Activated CD4-positive, alpha-beta T cell treated with anti-CD3 and anti-CD28 coated beads for 1 hour (primary cell): ENCODE measurements at regions not wholly inside any gene's neighbourhood (a gene's known extent, or its start where the extent isn't known, plus 50 kb on each side); places are given as distances from the start of the nearest gene placed in this dataset.

Experiments used
- DNase-seq: peaks from one replicate; pipeline ENCODE4 v3.0.0-alpha.2; 2020

GRCh38 chr18:41009926-41010325 lies 945.1 kb upstream of the PIK3C3 start:
- DNase-seq = no peak

GRCh38 chr18:41004324-41004723 lies 950.7 kb upstream of the PIK3C3 start:
- DNase-seq = no peak

DNA sequence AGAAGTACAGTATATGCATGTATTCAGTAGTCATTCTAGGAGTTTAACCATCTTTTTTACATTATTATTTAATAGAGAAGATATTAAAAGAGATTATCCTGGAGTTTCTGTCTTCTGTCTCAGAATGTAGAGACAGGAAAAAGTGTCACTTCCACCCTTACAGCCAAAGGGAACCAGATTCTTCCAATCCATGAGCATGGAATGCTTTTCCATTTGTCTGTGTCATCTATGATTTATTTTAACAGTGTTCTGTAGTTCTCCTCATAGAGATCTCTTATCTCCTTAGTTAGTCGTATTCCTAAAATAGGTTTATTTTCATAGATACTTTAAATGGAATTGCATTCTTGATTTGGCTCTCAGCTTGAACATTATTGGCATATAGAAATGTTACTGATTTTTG lies 959.5 kb upstream of the PIK3C3 start:
- DNase-seq = no peak

- no peak for DNase-seq
Measured at GRCh38 chr18:40993363-40993762, 961.7 kb upstream of the PIK3C3 start.

GRCh38 chr18:40987581-40987980 lies 967.5 kb upstream of the PIK3C3 start:
- no peak for DNase-seq

GRCh38 chr18:40985436-40985835 lies 969.6 kb upstream of the PIK3C3 start:
- DNase-seq = no peak

DNA sequence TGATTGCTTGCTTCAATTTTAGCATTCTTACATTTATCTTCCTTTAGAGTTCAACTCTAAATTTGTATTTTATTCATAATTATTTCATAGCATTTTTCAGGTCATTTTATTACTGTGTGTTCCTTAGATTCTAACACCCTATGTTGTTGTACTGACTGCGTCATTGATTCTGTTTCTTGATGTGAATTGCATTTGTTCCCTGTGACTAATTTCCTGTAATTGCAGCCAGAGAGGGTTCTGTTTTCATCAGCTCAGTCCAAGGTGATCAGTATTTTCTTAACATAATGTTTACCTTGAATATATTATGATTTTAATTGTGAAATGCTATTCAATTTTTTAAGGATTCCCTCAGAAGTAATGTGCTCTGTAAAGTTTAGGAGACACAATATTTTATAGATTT lies 970.2 kb upstream of the PIK3C3 start:
- no peak for DNase-seq

- no peak for DNase-seq
Measured at GRCh38 chr18:40983835-40984234, 971.2 kb upstream of the PIK3C3 start.

- DNase-seq = no peak
Measured at GRCh38 chr18:40980171-40980570, 974.9 kb upstream of the PIK3C3 start.

DNA sequence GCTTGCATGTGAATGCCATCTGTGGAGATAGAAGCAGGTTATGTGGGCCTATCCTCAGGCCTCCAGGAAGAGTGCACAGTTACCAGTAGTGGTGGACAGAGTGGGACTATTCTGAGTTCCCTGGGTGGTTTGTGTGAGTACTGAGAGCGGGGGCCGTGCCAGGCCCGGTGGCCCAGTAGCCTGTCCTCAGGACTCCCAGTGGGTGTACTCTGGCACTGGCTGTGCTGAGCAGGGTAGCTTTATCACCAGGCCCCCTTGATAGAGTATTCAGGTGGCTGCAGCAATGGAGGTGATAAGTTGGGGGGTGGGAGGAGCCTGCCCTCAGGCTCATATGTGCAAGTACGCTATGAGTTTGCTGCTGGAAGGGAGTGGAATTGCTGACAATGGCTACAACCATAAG lies 979.0 kb upstream of the PIK3C3 start:
- no peak for DNase-seq

DNA sequence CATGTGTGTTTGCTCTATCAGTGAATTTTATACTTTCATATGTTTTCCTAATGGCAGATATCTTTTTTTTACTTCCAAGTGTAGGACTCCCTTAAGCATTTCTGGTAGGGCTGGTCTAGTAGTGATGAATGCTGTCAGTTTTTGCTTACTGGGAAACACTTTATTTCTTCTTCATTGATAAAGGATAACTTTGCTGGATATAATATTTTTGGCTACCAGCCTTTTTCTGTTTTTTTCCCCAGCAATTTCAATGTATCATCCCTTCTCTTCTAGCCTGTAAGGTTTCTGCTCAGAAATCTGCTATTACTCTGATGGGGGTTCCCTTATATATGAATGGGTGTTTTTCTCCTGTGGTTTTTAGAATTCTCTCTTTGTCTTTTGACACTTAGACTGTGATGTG lies 980.6 kb upstream of the PIK3C3 start:
- DNase-seq = no peak

DNA sequence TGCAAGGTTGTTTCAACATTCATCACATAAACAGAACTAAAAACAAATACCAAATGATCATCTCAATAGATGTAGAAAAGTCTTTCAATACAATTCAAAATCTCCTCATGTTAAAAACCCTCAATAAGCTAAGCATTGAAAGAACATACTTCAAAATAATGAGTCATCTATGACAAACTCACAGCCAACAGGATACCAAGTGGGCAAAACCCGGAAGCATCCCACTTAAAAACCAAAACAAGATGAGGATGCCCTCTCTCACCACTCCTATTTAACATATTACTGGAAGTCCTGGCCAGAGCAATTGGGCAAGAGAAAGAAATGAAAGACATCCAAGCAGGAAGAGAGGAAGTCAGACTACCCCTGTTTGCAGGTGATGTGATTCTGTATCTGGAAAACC lies 992.2 kb upstream of the PIK3C3 start:
- DNase-seq = no peak

DNA sequence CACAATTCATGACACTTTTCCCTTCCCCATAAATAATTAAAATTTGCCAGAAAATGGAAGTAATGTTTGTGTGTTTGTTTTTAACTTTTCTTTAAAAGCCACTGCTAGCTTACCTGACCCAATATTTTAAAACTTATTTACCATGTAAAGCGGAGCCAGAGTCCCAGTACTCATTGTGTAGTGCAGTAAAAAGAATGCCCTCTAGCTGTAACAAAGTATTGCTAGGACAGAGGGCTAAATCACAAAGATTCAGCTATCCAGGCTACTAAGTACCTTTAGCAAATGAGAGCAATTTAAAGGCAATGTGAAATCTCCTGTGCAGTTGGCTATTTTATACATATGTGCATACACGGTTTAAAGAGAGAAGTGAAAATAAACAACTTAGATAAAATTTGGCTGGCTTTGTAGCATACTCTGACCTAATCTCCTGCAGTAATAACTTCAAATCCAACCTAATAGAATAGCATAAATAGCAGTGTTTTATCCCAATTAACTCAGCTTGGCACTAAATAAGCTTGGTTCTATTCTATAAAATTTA lies 997.4 kb upstream of the PIK3C3 start:
- DNase-seq = no peak

- DNase-seq = no peak
Measured at GRCh38 chr18:40956213-40956612, 998.8 kb upstream of the PIK3C3 start.

- no peak for DNase-seq
Measured at GRCh38 chr18:40955351-40955750, 999.7 kb upstream of the PIK3C3 start.

- DNase-seq = no peak
Measured at GRCh38 chr18:40949114-40949950, 1005.7 kb upstream of the PIK3C3 start.

GRCh38 chr18:40944576-40944975 lies 1010.5 kb upstream of the PIK3C3 start:
- no peak for DNase-seq

GRCh38 chr18:40939656-40940515 lies 1015.1 kb upstream of the PIK3C3 start:
- DNase-seq = no peak

- DNase-seq = no peak
Measured at GRCh38 chr18:40938615-40939014, 1016.4 kb upstream of the PIK3C3 start.

GRCh38 chr18:40937386-40937785 lies 1017.6 kb upstream of the PIK3C3 start:
- DNase-seq = no peak

- no peak for DNase-seq
Measured at GRCh38 chr18:40935423-40935822, 1019.6 kb upstream of the PIK3C3 start.

GRCh38 chr18:40932862-40933261 lies 1022.2 kb upstream of the PIK3C3 start:
- no peak for DNase-seq

DNA sequence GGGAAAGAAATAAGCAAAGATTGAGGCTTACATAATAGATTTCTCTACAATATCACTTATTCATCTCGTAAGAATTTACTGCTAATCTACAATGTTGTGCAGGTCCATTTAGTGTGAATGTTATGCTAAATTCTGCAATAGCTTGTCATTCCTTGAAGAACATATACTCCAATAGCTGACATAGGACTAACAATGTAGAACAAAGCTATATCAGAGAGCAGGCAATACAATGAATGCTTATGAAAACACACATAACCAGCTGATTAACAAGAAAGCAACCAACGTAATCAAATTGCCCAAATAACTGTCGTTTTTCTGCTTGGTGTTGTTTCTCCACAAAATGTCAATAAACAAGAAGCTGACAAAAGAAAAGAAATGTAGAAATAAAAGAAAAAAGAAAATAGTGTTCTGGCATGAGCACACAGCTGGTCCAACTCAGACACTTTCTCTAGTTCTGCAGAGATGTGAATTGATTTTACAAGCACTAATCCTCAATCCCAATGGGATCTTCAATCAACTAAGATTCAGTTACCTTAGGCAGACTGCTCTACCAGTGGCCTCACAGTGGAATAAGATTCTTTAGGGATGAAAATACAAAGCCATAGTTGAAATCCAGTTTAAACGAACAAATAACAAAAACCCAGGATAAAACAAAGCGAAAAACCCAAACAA lies 1024.7 kb upstream of the PIK3C3 start:
- no peak for DNase-seq
